ENCODE measurements at regions not wholly inside any gene's neighbourhood (a gene's known extent, or its start where the extent isn't known, plus 50 kb on each side); places are given as distances from the start of the nearest gene placed in this dataset.

DNA sequence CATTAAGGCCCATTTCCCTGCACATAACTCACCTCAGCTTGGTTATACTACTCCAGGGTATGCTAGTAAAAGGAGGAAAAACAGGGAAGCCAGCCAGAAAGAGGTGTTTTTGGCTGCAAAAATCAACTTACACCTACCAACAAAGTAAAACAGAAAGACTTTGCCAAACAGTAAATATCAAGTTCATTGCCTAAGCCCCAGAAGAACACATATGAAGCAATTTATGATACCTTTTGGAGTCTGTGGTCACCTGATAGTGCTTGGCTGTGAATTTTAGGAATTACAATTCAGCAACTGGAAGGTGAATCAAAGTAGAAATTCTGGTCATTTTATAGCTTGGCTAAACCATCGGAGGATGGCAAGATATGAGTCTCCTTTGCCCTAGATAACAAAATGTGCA is 463.7 kb upstream of the CLINT1 start:
- no peak for TF ChIP-seq POLR2A (IDR thresholded peaks at IDR 0.05)
- TF ChIP-seq, protein P1, sequence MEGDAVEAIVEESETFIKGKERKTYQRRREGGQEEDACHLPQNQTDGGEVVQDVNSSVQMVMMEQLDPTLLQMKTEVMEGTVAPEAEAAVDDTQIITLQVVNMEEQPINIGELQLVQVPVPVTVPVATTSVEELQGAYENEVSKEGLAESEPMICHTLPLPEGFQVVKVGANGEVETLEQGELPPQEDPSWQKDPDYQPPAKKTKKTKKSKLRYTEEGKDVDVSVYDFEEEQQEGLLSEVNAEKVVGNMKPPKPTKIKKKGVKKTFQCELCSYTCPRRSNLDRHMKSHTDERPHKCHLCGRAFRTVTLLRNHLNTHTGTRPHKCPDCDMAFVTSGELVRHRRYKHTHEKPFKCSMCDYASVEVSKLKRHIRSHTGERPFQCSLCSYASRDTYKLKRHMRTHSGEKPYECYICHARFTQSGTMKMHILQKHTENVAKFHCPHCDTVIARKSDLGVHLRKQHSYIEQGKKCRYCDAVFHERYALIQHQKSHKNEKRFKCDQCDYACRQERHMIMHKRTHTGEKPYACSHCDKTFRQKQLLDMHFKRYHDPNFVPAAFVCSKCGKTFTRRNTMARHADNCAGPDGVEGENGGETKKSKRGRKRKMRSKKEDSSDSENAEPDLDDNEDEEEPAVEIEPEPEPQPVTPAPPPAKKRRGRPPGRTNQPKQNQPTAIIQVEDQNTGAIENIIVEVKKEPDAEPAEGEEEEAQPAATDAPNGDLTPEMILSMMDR (IDR thresholded peaks at IDR 0.05): no peak

Data from thyroid gland (tissue), 4 donors.